22Rv1 (cell line): ENCODE measurements at regions not wholly inside any gene's neighbourhood (a gene's known extent, or its start where the extent isn't known, plus 50 kb on each side); places are given as distances from the start of the nearest gene placed in this dataset.

Experiments
- H3K27ac ChIP-seq: fragments of 450-650 bp; 2 replicates; pipeline ENCODE4 v1.5.1; 2017
- ZFX ChIP-seq: fragments of 450-650 bp; IDR thresholded peaks from 2 replicates; pipeline ENCODE4 v1.6.1; 2017; ENCODE audit warnings: antibody characterized with exemption, borderline replicate concordance
- TF ChIP-seq, protein P1 (sequence below): fragments of 450-650 bp; IDR thresholded peaks from 2 replicates; pipeline ENCODE4 v1.5.1; 2017; ENCODE audit warnings: mild to moderate bottlenecking

DNA sequence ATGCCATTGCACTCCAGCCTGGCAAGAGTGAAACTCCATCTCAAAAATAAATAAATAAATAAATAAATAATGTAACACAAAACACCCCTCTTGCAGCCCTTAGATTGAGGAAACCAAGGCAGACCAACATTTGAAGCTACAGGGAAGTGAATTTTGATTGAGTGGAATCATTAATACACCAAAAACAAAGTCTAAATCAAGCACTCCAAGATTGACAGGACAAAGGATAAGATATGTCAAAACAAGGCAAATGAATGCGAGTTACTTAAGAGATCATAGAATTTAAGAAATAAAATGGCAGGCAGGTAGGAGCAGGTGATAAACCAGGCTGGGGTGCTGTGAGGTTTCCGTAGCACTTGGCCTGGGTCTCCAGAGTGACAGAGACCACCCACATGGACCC is 54.9 kb upstream of the RAB12 start:
- no peak overlapping the region for H3K27ac ChIP-seq

GRCh38 chr18:8556424-8556823 is 52.8 kb upstream of the RAB12 start:
- TF ChIP-seq, protein P1, sequence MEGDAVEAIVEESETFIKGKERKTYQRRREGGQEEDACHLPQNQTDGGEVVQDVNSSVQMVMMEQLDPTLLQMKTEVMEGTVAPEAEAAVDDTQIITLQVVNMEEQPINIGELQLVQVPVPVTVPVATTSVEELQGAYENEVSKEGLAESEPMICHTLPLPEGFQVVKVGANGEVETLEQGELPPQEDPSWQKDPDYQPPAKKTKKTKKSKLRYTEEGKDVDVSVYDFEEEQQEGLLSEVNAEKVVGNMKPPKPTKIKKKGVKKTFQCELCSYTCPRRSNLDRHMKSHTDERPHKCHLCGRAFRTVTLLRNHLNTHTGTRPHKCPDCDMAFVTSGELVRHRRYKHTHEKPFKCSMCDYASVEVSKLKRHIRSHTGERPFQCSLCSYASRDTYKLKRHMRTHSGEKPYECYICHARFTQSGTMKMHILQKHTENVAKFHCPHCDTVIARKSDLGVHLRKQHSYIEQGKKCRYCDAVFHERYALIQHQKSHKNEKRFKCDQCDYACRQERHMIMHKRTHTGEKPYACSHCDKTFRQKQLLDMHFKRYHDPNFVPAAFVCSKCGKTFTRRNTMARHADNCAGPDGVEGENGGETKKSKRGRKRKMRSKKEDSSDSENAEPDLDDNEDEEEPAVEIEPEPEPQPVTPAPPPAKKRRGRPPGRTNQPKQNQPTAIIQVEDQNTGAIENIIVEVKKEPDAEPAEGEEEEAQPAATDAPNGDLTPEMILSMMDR = no peak
- no peak for TF ChIP-seq ZFX
- H3K27ac ChIP-seq = no peak overlapping the region

More for the DNA sequence above, 54.9 kb upstream of the RAB12 start:
- no peak for TF ChIP-seq ZFX
- TF ChIP-seq, protein P1 = no peak
